Cardiac muscle cell (in vitro differentiated cells and primary cell): ENCODE measurements at regions not wholly inside any gene's neighbourhood (a gene's known extent, or its start where the extent isn't known, plus 50 kb on each side); places are given as distances from the start of the nearest gene placed in this dataset.

ENCODE experiments used
- DNase-seq, 2 donors: peaks; one replicate each; pipeline versions ENCODE4 v3.0.0 to v3.0.0-alpha.2; 2010 to 2017; ENCODE audit warnings: low read depth in 1 of 2, low spot score in 1 of 2
- H3K27ac ChIP-seq: fragments of 200-600 bp; sonication (generic); 2 replicates; pipeline ENCODE4 v1.5.1; 2016
- H3K27me3 ChIP-seq: fragments of 200-600 bp; sonication (generic); 2 replicates; pipeline ENCODE4 v1.6.0; 2016; ENCODE audit warnings: control low read depth
- H3K36me3 ChIP-seq: fragments of 200-600 bp; sonication (generic); 2 replicates; pipeline ENCODE4 v1.5.1; 2016; ENCODE audit warnings: control low read depth
- H3K4me1 ChIP-seq: fragments of 200-600 bp; sonication (generic); 2 replicates; pipeline ENCODE4 v1.8.1; 2017; ENCODE audit warnings: low read depth, mild to moderate bottlenecking, mixed run types
- H3K4me3 ChIP-seq: fragments of 200-600 bp; sonication (generic); 2 replicates; pipeline ENCODE4 v1.5.1; 2016; ENCODE audit warnings: mild to moderate bottlenecking
- H3K9me3 ChIP-seq: fragments of 200-600 bp; sonication (generic); 2 replicates; pipeline ENCODE4 v1.5.1; 2017; ENCODE audit warnings: low read depth, mild to moderate bottlenecking, control low read depth
- TF ChIP-seq, protein P1 (sequence below): IDR thresholded peaks from 2 replicates; pipeline ENCODE4 v1.5.1; 2012; ENCODE audit warnings: low read depth, mild to moderate bottlenecking, low read length

DNA sequence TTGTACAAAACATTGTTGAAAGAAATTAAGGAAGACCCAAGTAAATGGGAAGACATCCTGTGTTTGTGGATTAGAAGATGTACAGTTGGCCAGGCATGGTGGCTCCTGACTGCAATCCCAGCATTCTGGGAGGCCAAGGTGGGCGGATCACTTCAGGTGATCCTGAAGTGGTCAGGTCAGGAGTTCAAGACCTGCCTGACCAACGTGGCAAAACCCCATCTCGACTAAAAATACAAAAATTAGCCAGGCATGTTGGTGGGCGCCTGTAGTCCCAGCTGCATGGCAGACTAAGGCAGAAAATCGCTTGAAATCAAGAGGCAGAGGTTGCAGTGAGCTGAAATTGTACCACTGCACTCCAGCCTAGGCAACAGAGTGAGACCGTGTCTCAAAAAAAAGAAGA is 62.0 kb upstream of the SEPTIN5 start:
- Histone ChIP-seq H3K9me3 (no peaks in the 10 kb centered on the region), H3K27ac (no peak overlapping the region), H3K4me3 (no peak overlapping the region), H3K4me1 (no peaks in the 10 kb centered on the region), H3K27me3 (no peaks in the 10 kb centered on the region), H3K36me3 (no peaks in the 10 kb centered on the region)
- no peak for DNase-seq
- TF ChIP-seq, protein P1, sequence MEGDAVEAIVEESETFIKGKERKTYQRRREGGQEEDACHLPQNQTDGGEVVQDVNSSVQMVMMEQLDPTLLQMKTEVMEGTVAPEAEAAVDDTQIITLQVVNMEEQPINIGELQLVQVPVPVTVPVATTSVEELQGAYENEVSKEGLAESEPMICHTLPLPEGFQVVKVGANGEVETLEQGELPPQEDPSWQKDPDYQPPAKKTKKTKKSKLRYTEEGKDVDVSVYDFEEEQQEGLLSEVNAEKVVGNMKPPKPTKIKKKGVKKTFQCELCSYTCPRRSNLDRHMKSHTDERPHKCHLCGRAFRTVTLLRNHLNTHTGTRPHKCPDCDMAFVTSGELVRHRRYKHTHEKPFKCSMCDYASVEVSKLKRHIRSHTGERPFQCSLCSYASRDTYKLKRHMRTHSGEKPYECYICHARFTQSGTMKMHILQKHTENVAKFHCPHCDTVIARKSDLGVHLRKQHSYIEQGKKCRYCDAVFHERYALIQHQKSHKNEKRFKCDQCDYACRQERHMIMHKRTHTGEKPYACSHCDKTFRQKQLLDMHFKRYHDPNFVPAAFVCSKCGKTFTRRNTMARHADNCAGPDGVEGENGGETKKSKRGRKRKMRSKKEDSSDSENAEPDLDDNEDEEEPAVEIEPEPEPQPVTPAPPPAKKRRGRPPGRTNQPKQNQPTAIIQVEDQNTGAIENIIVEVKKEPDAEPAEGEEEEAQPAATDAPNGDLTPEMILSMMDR, result no peak

DNA sequence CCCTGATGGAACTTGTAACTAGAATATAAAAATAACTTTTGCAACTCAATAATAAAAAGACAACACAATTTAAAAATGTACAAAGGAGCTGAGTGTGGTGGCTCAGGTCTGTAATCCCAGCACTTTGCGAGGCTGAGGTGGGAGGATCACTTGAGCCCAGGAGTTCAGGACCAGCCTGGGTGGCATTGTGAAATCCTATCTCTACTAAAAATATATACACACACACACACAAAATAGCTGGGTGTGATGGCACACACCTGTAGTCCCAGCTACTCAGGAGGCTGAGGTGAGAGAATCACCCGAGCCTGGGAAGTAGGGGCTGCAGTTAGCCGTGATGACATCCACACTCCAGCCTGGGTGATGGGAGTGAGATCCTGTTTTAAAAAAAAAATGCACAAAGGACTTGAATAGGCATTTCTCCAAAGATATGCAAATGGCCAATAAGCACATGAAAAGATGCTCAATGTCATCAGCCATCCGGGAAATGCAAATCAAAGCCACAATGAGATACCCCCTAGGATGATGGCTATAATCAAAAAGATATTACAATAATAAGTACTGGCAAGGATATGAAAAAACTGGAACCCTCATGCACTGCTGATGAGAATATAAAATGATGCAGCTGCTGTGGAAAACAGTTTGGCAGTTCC is 59.8 kb upstream of the SEPTIN5 start:
- Histone ChIP-seq H3K4me3 (no peak overlapping the region), H3K9me3 (no peaks in the 10 kb centered on the region), H3K4me1 (no peaks in the 10 kb centered on the region), H3K27me3 (no peaks in the 10 kb centered on the region), H3K27ac (no peak overlapping the region), H3K36me3 (no peaks in the 10 kb centered on the region)
- DNase-seq, result no peak
- TF ChIP-seq, protein P1, result no peak

DNA sequence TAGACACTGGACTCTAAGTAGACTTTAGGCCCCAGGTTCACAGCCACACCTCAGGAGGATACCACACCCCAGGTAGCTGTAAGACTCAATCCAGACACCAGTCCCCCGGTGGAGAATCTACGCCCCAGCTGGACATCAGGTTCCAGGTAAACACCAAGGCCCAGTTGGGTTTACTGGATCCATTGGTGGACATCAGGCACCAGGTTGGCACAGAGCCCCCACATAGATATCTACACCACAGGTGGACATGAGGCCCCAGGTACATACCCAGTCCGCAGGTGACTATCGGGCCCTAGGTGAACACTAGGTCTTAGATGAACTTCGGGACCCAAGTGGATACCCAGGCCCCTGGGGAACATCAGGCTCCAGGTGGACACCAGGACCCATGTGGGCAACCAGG is 58.9 kb upstream of the SEPTIN5 start:
- TF ChIP-seq, protein P1, result no peak
- no peaks in the 10 kb centered on the region for H3K4me1 ChIP-seq
- H3K27ac ChIP-seq, result no peak overlapping the region
- H3K36me3 ChIP-seq, result no peaks in the 10 kb centered on the region
- no peaks in the 10 kb centered on the region for H3K27me3 ChIP-seq
- DNase-seq, result no peak
- H3K9me3 ChIP-seq, result no peaks in the 10 kb centered on the region
- H3K4me3 ChIP-seq, result no peak overlapping the region

DNA sequence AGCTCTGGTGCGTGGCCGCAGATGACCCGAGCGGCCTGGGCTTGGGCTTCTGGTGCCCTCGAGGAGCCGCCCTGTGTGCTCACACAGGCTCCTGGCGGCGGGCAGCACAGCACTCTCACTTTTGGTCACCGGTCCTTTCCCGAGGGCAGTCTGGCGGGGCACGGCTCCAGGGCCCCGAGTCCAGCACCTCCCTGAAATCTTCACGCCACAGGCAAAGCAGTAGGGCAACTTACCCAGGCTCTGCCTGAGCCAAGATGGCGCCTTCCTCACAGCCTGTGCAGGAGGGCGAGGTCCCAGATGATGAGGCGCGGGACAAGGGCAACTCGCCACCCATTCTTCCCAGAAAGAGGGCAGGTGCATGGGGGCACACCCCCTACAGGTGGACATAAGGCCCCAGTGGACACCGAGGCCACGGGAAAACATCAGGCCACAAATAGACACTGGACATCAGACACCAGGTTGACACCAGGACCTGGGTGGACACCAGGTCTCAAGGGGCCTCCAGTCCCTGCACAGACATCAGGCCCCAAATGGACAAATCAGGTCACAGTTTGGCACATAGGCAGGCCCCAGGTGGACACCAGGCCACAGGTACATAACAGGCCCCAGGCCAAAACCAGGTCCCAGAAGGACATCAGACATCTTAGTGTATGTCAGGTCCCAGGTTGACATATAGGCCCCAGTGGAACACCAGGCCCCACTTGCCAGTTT is 57.6 kb upstream of the SEPTIN5 start:
- TF ChIP-seq, protein P1, result no peak
- no peaks in the 10 kb centered on the region for H3K4me1 ChIP-seq
- H3K27me3 ChIP-seq, result no peaks in the 10 kb centered on the region
- no peak overlapping the region for H3K27ac ChIP-seq
- H3K9me3 ChIP-seq, result no peaks in the 10 kb centered on the region
- no peak overlapping the region for H3K4me3 ChIP-seq
- no peaks in the 10 kb centered on the region for H3K36me3 ChIP-seq
- no peak for DNase-seq

DNA sequence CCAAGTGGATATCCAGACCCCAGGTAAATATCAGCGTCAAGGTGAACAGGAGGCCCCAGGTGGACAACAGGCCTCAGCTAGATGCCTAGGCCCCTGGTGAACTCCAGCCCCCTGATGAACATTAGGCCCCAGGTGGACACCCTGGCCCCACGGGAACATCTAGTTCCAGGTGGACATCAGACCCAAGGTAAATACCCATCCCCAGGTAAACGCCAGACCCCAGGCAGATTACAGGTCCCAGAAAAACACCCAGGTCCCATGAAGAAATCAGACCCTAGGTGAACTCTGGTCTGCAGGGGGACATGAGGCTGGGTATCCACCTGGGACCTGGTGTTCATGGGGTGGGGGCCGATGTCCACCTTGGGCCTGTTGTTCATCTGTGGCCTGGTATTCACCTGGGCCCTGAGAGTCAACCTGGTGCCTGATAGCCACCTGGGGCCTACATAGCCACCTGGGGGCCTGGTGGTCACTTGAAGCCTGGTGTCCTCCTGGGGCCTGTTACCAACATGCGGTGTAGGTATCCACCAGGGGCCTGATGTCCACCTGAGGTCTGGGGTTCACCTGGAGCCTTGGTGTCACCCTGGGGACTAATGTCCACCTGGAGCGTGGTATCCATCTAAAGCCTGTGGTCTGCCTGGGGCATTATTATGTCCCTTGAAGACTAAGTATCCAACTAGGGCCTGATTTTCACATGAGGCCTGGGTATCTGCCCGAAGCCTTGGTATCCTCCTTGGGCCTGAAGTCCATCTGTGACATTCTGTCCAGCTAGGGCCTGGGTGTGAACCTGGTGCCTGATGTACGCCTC is 56.8 kb upstream of the SEPTIN5 start:
- no peak for DNase-seq
- H3K9me3 ChIP-seq, result no peaks in the 10 kb centered on the region
- no peaks in the 10 kb centered on the region for H3K36me3 ChIP-seq
- TF ChIP-seq, protein P1, result no peak
- H3K4me1 ChIP-seq, result no peaks in the 10 kb centered on the region
- H3K4me3 ChIP-seq, result no peak overlapping the region
- no peaks in the 10 kb centered on the region for H3K27me3 ChIP-seq
- H3K27ac ChIP-seq, result no peak overlapping the region
